ENCODE measurements at regions not wholly inside any gene's neighbourhood (a gene's known extent, or its start where the extent isn't known, plus 50 kb on each side); places are given as distances from the start of the nearest gene placed in this dataset.

DNA sequence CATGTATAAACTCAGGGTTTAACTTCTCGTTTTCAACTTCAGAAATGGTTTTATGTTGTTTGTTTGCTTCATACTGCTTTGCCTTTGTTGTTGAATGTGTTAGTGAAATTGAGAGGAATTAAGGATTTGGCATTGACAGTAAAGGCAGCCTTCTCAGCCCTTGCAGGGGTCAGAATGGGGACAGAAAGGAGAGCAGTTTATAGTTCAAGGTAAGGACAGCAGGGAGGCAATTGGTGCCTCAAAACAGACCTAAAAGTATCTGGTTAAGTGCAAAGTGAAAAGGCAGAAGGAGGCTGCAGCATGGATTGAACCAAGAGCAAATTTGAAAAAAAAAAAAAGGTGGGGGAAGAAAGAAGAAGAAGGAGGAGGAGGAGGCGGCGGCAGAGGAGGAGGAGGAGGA, 835.0 kb upstream of the ADGRL3 start:
- no peak overlapping the region for H3K27ac Mint-ChIP-seq (ENCODE audit: unreplicated experiment)
- H3K9me3 Mint-ChIP-seq (ENCODE audit: low read depth, unreplicated experiment): peaks cover 9% of the 10 kb centered on the region
- H3K4me3 Mint-ChIP-seq (ENCODE audit: low read depth, unreplicated experiment): no peak overlapping the region
- DNase-seq: no peak
- BruUV-seq (replicated peaks): no TSS peak
- intact Hi-C loops (cut with micrococcal nuclease; ENCODE audit: unreplicated experiment): no loop called here
- no peak for TF ChIP-seq CTCF (IDR thresholded peaks at IDR 0.05; ENCODE audit: unreplicated experiment)
- CTCF ChIA-PET: no interaction called here
- H3K27me3 Mint-ChIP-seq (ENCODE audit: unreplicated experiment): no peaks in the 10 kb centered on the region
- H3K4me1 Mint-ChIP-seq (ENCODE audit: low read depth, unreplicated experiment): no peaks in the 10 kb centered on the region
- H3K36me3 Mint-ChIP-seq (ENCODE audit: insufficient read depth, unreplicated experiment): no peaks in the 10 kb centered on the region

DNA sequence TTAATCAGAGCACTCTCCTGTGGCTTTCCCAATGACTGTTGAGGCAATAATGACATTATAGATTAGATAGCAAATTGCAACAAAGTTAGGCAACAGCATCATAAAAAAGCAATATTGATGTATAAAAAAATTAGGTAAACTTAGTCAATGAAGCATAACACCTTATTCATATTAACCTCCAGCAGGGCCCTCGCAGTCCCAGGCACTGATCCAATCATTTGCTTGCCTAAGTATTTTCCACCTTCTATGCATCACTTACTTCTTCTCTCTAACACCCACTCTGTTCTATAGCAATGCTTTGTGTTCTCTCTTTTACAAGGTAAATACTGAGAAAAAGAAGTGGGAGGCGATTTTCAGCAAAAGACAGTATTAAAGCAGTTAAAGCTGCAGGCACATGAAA, 833.5 kb upstream of the ADGRL3 start:
- no peaks in the 10 kb centered on the region for H3K27me3 Mint-ChIP-seq (ENCODE audit: unreplicated experiment)
- DNase-seq: no peak
- H3K27ac Mint-ChIP-seq (ENCODE audit: unreplicated experiment): no peak overlapping the region
- H3K9me3 Mint-ChIP-seq (ENCODE audit: low read depth, unreplicated experiment): peaks cover 10% of the 10 kb centered on the region
- CTCF ChIA-PET: no interaction called here
- BruUV-seq (replicated peaks): no TSS peak
- no peak overlapping the region for H3K4me3 Mint-ChIP-seq (ENCODE audit: low read depth, unreplicated experiment)
- intact Hi-C loops (cut with micrococcal nuclease; ENCODE audit: unreplicated experiment): no loop called here
- TF ChIP-seq CTCF (IDR thresholded peaks at IDR 0.05; ENCODE audit: unreplicated experiment): no peak
- no peaks in the 10 kb centered on the region for H3K4me1 Mint-ChIP-seq (ENCODE audit: low read depth, unreplicated experiment)
- H3K36me3 Mint-ChIP-seq (ENCODE audit: insufficient read depth, unreplicated experiment): no peaks in the 10 kb centered on the region

GRCh38 chr4:60368986-60369385, 831.1 kb upstream of the ADGRL3 start:
- Mint-ChIP-seq H3K27ac (ENCODE audit: unreplicated experiment) (no peak overlapping the region), H3K4me3 (ENCODE audit: low read depth, unreplicated experiment) (no peak overlapping the region), H3K36me3 (ENCODE audit: insufficient read depth, unreplicated experiment) (no peaks in the 10 kb centered on the region), H3K4me1 (ENCODE audit: low read depth, unreplicated experiment) (no peaks in the 10 kb centered on the region), H3K9me3 (ENCODE audit: low read depth, unreplicated experiment) (peaks cover 7% of the 10 kb centered on the region), H3K27me3 (ENCODE audit: unreplicated experiment) (no peaks in the 10 kb centered on the region)
- BruUV-seq (replicated peaks): no TSS peak
- DNase-seq: no peak
- intact Hi-C loops (cut with micrococcal nuclease; ENCODE audit: unreplicated experiment): no loop called here
- CTCF ChIA-PET: no interaction called here
- no peak for TF ChIP-seq CTCF (IDR thresholded peaks at IDR 0.05; ENCODE audit: unreplicated experiment)

DNA sequence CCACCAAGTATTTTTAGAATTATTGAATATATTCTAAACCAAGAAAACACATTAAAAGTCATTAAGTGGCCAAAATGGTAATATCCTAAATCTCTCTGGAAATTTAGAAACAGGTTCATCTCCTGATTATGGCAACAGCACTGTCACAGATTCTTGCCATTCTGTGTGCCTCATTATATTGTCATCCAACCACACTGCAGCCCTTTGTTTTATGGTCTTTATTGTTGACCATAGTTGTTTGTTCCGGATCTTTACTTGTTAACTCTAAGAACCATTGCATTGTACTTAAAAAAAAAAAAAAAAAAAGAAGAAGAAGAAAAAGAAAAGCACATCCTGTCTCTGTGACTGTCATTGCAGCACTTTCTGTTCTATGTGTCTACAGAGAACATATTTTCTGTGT, 822.1 kb upstream of the ADGRL3 start:
- Mint-ChIP-seq H3K4me1 (ENCODE audit: low read depth, unreplicated experiment) (no peaks in the 10 kb centered on the region), H3K4me3 (ENCODE audit: low read depth, unreplicated experiment) (no peak overlapping the region), H3K36me3 (ENCODE audit: insufficient read depth, unreplicated experiment) (no peaks in the 10 kb centered on the region), H3K27ac (ENCODE audit: unreplicated experiment) (no peak overlapping the region), H3K27me3 (ENCODE audit: unreplicated experiment) (no peaks in the 10 kb centered on the region), H3K9me3 (ENCODE audit: low read depth, unreplicated experiment) (peaks cover 2% of the 10 kb centered on the region)
- BruUV-seq (replicated peaks): no TSS peak
- TF ChIP-seq CTCF (IDR thresholded peaks at IDR 0.05; ENCODE audit: unreplicated experiment): no peak
- no peak for DNase-seq
- intact Hi-C loops (cut with micrococcal nuclease; ENCODE audit: unreplicated experiment): no loop called here
- CTCF ChIA-PET: no interaction called here

DNA sequence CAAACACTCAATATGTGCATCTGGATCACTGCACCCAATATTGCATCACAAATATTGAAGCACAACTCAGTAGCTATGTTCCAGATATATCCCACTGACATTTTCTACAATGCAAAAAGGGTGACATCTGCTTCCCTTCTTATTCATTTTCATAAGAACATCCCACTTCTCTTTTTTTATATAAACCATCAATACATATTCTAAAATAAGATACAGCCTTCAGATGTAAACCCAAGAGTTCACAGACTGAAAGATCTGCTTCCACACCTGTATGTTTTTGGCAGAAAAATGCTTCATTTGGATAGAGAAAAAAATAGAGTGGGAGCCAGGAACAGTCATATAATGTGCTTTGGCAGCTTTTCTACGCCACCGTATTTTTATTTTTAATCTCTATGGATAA, 815.6 kb upstream of the ADGRL3 start:
- intact Hi-C loops (cut with micrococcal nuclease; ENCODE audit: unreplicated experiment): no loop called here
- BruUV-seq (replicated peaks): no TSS peak
- no peaks in the 10 kb centered on the region for H3K27me3 Mint-ChIP-seq (ENCODE audit: unreplicated experiment)
- H3K4me1 Mint-ChIP-seq (ENCODE audit: low read depth, unreplicated experiment): no peaks in the 10 kb centered on the region
- TF ChIP-seq CTCF (IDR thresholded peaks at IDR 0.05; ENCODE audit: unreplicated experiment): no peak
- no peaks in the 10 kb centered on the region for H3K36me3 Mint-ChIP-seq (ENCODE audit: insufficient read depth, unreplicated experiment)
- no peak overlapping the region for H3K27ac Mint-ChIP-seq (ENCODE audit: unreplicated experiment)
- H3K9me3 Mint-ChIP-seq (ENCODE audit: low read depth, unreplicated experiment): peaks cover 9% of the 10 kb centered on the region
- no peak for DNase-seq
- H3K4me3 Mint-ChIP-seq (ENCODE audit: low read depth, unreplicated experiment): no peak overlapping the region
- CTCF ChIA-PET: no interaction called here

All from Calu3 (cell line).